ENCODE measurements at regions not wholly inside any gene's neighbourhood (a gene's known extent, or its start where the extent isn't known, plus 50 kb on each side); places are given as distances from the start of the nearest gene placed in this dataset.

GRCh38 chr11:79541466-79541865, 100.6 kb upstream of the TENM4 start:
- no peak overlapping the region for H3K4me3 Mint-ChIP-seq
- DNase-seq = no peak

More at GRCh38 chr11:79541466-79541865, 100.6 kb upstream of the TENM4 start:
- Histone ChIP-seq H2BK120ac (ENCODE audit: low read depth, low read length, poor library complexity, severe bottlenecking) (no peak overlapping the region), H3K79me2 (ENCODE audit: insufficient read depth, low read length) (no peaks in the 10 kb centered on the region), H2AFZ (ENCODE audit: low read length) (no peak overlapping the region), H3K56ac (ENCODE audit: insufficient read length, low read depth, low read length) (no peak overlapping the region), H4K8ac (replicated peaks; ENCODE audit: insufficient read length, low read depth, low read length) (no peak overlapping the region), H2BK20ac (ENCODE audit: low read depth, low read length, poor library complexity, severe bottlenecking) (no peak overlapping the region), H4K91ac (ENCODE audit: insufficient read length, low read depth, low read length) (no peak overlapping the region), H3K4ac (ENCODE audit: low read depth, low read length) (no peak overlapping the region), H4K20me1 (ENCODE audit: control insufficient read depth, insufficient read depth, insufficient read length) (no peaks in the 10 kb centered on the region), H2AK5ac (ENCODE audit: insufficient read length, low read length) (no peak overlapping the region), H2BK12ac (ENCODE audit: insufficient read length, low read depth, low read length) (no peak overlapping the region), H3K18ac (ENCODE audit: insufficient read length, low read depth, low read length) (no peak overlapping the region), H3K14ac (ENCODE audit: insufficient read depth, low read length) (no peak overlapping the region), H3T11ph (ENCODE audit: low read length) (no peak overlapping the region), H3K9me3 (ENCODE audit: control insufficient read depth, low read depth, low read length) (no peaks in the 10 kb centered on the region), H3K4me1 (ENCODE audit: insufficient read depth, low read length) (peaks cover 2% of the 10 kb centered on the region; the same call in 1 of the 2 replicates), H3K23me2 (ENCODE audit: insufficient read length, low read depth, low read length, poor library complexity, severe bottlenecking) (no peaks in the 10 kb centered on the region), H2BK5ac (ENCODE audit: insufficient read length, low read length) (no peak overlapping the region), H3K79me1 (ENCODE audit: insufficient read depth, low read depth, low read length, poor library complexity, severe bottlenecking) (no peaks in the 10 kb centered on the region), H3K27ac (ENCODE audit: insufficient read length, low read depth, low read length) (no peak overlapping the region), H3K9ac (ENCODE audit: extremely low read depth, insufficient read length, low read length) (no peak overlapping the region), H3K27me3 (ENCODE audit: insufficient read depth, low read length) (no peaks in the 10 kb centered on the region), H4K5ac (ENCODE audit: insufficient read length, low read depth, low read length) (no peak overlapping the region), H3K4me2 (ENCODE audit: insufficient read depth, insufficient read length, low read length) (no peak overlapping the region), H2BK15ac (ENCODE audit: low read depth, low read length) (no peak overlapping the region), H3K23ac (ENCODE audit: insufficient read length, low read depth, low read length) (no peak overlapping the region)
- peaks cover 14 to 23% of the 10 kb centered on the region in 2 experiments for H3K4me1 Mint-ChIP-seq
- H3K36me3 Mint-ChIP-seq (ENCODE audit: insufficient read depth in 1 of 3, low read depth in 3 of 3) = no peaks in the 10 kb centered on the region
- no peaks in the 10 kb centered on the region for H3K9me3 Mint-ChIP-seq
- WGBS (ENCODE audit: extremely low coverage, insufficient read length, low lambda C conversion rate) = no CpG with 5 or more reads among the region's 4 CpGs
- H3K27me3 Mint-ChIP-seq (ENCODE audit: low read depth) = peaks cover 2% of the 10 kb centered on the region; the same call in 1 of the 2 replicates
- TF ChIP-seq CTCF (conservative IDR thresholded peaks at IDR 0.05) = no peak
- H3K27ac Mint-ChIP-seq = no peak overlapping the region

Measured in H9 (cell line).